Nephron (organoid): ENCODE measurements at regions not wholly inside any gene's neighbourhood (a gene's known extent, or its start where the extent isn't known, plus 50 kb on each side); places are given as distances from the start of the nearest gene placed in this dataset.
A peak's percentile ranks its signal among the peaks of the same experiment; 100 is the strongest.

Source experiments
- H3K27ac Mint-ChIP-seq, 3 experiments: 2 replicates each; pipeline ENCODE4 v1.8.0; 2020; ENCODE audit warnings: mixed read lengths in 3 of 3, mild to moderate bottlenecking in 2 of 3, moderate library complexity in 1 of 3
- H3K27me3 Mint-ChIP-seq: 2 replicates; pipeline ENCODE4 v1.8.0; 2021; ENCODE audit warnings: low read depth, mild to moderate bottlenecking, moderate library complexity, mixed read lengths
- H3K36me3 Mint-ChIP-seq: 2 replicates; pipeline ENCODE4 v1.8.0; 2020; ENCODE audit warnings: low read depth, mixed read lengths
- H3K4me1 Mint-ChIP-seq: 2 replicates; pipeline ENCODE4 v1.8.0; 2020; ENCODE audit warnings: mixed read lengths
- H3K4me3 Mint-ChIP-seq, 3 experiments: 2 replicates each; pipeline ENCODE4 v1.8.0; 2020; ENCODE audit warnings: mild to moderate bottlenecking in 3 of 3, mixed read lengths in 3 of 3, moderate library complexity in 2 of 3
- H3K9me3 Mint-ChIP-seq: 2 replicates; pipeline ENCODE4 v1.8.0; 2020; ENCODE audit warnings: mixed read lengths
- TF ChIP-seq, protein P1 (sequence below), 3 experiments: fragments of 200-600 bp; sonication (generic); IDR thresholded peaks; one replicate each; pipeline ENCODE4 v1.5.0; 2021; ENCODE audit warnings: antibody characterized with exemption in 3 of 3; ENCODE audit not compliant: unreplicated experiment in 3 of 3

DNA sequence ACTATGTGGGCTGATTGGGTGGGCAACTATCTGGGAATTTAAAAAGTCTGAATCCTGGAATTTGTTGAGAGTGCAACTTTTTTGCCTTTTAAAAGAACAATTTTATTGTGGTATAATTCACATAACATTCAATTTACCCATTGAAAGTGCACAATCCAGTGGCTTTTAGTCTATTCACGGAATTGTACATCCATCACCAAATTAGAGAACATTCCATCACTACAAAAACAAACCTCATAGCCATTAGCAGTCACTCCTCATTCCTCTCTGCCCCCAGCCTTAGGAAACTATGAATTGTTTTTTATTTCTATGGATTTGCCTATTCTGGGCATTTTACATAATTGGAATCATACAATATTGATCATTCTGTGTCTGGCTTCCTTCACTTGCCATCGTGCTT lies 101.8 kb upstream of the ALDH1A3 start:
- H3K4me1 Mint-ChIP-seq = peaks cover 15% of the 10 kb centered on the region
- TF ChIP-seq, protein P1, sequence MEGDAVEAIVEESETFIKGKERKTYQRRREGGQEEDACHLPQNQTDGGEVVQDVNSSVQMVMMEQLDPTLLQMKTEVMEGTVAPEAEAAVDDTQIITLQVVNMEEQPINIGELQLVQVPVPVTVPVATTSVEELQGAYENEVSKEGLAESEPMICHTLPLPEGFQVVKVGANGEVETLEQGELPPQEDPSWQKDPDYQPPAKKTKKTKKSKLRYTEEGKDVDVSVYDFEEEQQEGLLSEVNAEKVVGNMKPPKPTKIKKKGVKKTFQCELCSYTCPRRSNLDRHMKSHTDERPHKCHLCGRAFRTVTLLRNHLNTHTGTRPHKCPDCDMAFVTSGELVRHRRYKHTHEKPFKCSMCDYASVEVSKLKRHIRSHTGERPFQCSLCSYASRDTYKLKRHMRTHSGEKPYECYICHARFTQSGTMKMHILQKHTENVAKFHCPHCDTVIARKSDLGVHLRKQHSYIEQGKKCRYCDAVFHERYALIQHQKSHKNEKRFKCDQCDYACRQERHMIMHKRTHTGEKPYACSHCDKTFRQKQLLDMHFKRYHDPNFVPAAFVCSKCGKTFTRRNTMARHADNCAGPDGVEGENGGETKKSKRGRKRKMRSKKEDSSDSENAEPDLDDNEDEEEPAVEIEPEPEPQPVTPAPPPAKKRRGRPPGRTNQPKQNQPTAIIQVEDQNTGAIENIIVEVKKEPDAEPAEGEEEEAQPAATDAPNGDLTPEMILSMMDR (IDR thresholded peaks at IDR 0.05; ENCODE audit: unreplicated experiment in 3 of 3) = no peak
- H3K27ac Mint-ChIP-seq = peak overlapping the region in 2 of 3 experiments; percentile 21 to 30
- no peak overlapping the region for H3K4me3 Mint-ChIP-seq
- peaks cover 15% of the 10 kb centered on the region for H3K9me3 Mint-ChIP-seq
- no peaks in the 10 kb centered on the region for H3K36me3 Mint-ChIP-seq
- H3K27me3 Mint-ChIP-seq = peaks cover 3% of the 10 kb centered on the region

DNA sequence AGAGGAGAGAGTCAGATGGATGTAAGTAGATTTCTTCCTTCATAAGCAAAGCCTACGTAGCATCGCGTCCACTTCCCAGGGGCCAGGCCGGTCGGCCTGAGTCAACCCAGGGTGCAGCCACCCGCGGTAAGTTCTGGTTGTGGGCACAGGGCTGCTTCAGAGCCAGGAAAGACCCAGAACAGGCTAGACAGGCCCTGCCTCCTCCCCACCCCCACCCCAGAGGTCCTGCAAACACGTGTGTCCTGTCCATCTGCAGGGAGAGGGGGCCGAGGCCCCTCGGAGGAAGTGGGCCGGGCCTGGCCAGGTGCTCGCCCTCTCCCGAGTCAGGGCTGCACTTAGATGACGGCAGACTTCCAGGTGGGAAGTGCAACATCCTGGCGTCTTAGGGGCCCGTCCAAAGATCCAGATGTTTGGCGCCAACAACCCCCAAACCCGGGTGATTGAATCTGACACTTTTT lies 100.8 kb upstream of the ALDH1A3 start:
- H3K9me3 Mint-ChIP-seq = peaks cover 12% of the 10 kb centered on the region
- no peak overlapping the region for H3K27ac Mint-ChIP-seq
- H3K36me3 Mint-ChIP-seq = no peaks in the 10 kb centered on the region
- TF ChIP-seq, protein P1 (IDR thresholded peaks at IDR 0.05; ENCODE audit: unreplicated experiment in 3 of 3) = no peak
- H3K27me3 Mint-ChIP-seq = peaks cover 3% of the 10 kb centered on the region
- no peak overlapping the region for H3K4me3 Mint-ChIP-seq
- H3K4me1 Mint-ChIP-seq = peaks cover 9% of the 10 kb centered on the region

DNA sequence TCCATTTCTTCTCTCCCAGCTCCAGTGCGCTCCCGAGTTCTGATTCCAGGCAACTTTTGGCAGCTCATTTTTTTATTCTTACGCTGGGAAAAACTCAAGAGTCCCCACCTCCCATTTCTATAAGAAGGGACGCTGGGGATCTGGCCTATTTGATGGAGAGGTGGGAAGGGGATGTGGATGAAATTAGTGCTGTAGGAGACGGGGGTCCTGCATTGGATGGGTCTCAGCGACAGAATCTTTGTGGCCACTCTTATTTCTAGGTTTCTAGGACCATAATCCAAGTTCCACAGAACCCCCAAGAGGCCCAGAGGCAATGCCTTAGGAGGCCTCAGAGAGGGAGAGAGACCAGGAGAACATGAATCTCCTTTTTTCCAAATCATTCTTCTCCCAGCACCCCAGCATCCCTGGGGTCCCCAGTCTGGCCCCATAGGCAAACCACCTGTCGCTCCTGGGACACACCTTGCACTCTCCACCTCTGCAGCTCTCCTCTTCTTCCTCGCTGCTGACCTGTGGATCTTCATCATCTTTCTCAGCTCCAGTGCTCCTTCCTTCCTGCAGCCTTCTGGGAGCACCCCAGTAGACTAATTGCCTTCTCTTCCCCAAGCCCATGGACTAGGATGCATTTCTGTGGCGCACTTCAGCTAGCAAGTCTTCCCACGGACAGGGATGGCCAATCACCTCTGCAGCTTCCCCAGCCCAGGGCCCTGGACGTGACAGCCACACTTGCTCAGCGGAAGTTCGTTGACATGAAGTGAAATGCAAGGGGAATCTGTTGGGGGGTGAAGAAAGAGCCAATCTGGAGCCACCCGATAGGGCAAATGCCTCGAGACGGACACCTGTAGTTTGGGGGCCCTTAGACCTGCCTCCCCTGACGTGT lies 100.1 kb upstream of the ALDH1A3 start:
- no peaks in the 10 kb centered on the region for H3K36me3 Mint-ChIP-seq
- H3K27me3 Mint-ChIP-seq = peaks cover 3% of the 10 kb centered on the region
- H3K4me1 Mint-ChIP-seq = peaks cover 9% of the 10 kb centered on the region
- TF ChIP-seq, protein P1 (IDR thresholded peaks at IDR 0.05; ENCODE audit: unreplicated experiment in 3 of 3) = no peak
- H3K4me3 Mint-ChIP-seq = no peak overlapping the region
- H3K9me3 Mint-ChIP-seq = peaks cover 12% of the 10 kb centered on the region
- no peak overlapping the region for H3K27ac Mint-ChIP-seq

DNA sequence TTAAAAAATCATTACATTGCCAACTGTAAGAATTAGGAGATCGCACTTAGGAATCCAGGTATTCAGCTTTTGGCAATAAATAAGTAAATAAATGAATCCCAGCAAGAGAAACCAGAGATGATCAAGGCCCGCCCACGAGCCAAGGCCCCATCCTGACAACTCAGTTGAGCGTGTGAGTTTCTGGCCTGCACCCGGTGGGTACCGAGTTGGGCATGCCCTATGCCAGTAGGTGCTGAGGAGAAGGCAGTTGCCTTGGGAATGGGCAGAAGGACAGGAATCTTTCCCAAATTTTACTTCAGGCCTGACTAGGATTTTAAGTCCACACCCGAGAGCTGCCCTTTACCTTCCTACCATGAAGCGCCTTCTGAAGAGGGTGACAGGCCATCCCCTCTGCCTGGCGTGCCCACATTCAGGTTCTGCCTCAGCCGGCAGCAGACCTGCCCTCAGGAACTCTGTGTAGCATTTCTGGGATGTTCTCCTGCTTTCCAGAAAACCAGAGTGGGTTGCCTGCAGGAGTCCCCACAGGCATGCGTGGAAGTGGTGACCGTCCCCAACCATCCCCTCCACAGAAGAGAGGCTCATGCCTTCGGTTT lies 99.3 kb upstream of the ALDH1A3 start:
- peaks cover 3% of the 10 kb centered on the region for H3K27me3 Mint-ChIP-seq
- H3K9me3 Mint-ChIP-seq = peaks cover 12% of the 10 kb centered on the region
- H3K36me3 Mint-ChIP-seq = no peaks in the 10 kb centered on the region
- H3K4me1 Mint-ChIP-seq = peaks cover 9% of the 10 kb centered on the region
- H3K27ac Mint-ChIP-seq = no peak overlapping the region
- H3K4me3 Mint-ChIP-seq = no peak overlapping the region
- TF ChIP-seq, protein P1 (IDR thresholded peaks at IDR 0.05; ENCODE audit: unreplicated experiment in 3 of 3) = no peak

DNA sequence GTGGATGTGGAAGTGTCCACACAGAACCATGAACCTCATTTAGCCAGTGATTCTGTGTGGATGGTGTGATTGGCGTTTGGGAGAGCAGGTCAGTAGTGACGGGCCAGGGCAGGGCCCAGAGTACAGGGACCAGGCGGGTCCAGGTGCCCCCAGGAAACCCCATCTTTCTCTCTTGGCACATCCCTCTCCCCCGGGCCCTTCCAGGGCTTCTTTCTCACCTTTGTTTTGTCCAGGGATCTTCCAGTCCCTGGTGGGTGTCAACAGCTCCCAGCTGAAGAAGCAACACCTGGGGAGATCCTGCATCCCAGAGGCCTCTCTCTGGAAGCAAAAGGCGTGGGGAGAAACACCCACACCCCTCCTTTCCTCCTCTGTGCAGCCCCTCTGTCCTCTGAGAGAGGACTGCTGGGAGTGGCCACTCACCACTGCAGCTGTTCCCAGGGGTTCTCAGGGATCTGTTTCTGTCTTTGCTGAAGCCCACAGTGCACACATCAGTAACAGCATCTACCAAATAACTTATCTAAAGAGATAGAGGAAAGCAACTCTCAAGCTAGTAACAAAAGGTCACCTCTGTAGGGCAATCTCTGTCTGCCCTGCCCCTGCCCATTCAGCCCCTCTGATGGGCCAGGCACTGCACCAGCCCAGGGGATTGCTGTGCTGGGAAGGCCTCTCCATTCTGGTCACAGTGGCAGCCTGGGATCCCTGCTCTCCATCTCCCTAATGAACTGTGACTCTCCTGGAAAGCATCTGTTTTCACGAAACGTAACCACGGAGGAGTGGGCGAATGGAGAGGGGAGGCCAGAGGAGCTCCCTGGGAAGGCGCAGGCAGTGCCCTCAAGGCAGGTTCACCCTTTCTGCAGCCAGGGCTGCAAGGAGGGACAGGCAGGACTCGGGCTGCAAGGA lies 98.3 kb upstream of the ALDH1A3 start:
- TF ChIP-seq, protein P1 (IDR thresholded peaks at IDR 0.05; ENCODE audit: unreplicated experiment in 3 of 3) = no peak
- Mint-ChIP-seq H3K36me3 (no peaks in the 10 kb centered on the region), H3K9me3 (peaks cover 4% of the 10 kb centered on the region), H3K4me1 (peaks cover 9% of the 10 kb centered on the region), H3K27me3 (peaks cover 3% of the 10 kb centered on the region), H3K4me3 (no peak overlapping the region), H3K27ac (no peak overlapping the region)
